ENCODE measurements at regions not wholly inside any gene's neighbourhood (a gene's known extent, or its start where the extent isn't known, plus 50 kb on each side); places are given as distances from the start of the nearest gene placed in this dataset.

GRCh38 chr13:31894931-31895330 lies 136.6 kb upstream of the FRY start:
- Histone ChIP-seq H3K36me3 (ENCODE audit: control insufficient read depth in 2 of 2, insufficient read depth in 2 of 2, low read length in 2 of 2) (no peaks in the 10 kb centered on the region), H3K9me3 (ENCODE audit: control insufficient read depth in 2 of 2, low read length in 2 of 2) (no peaks in the 10 kb centered on the region), H3K27me3 (ENCODE audit: control insufficient read depth in 2 of 2, insufficient read depth in 2 of 2, low read length in 2 of 2) (peaks cover 0 to 2% of the 10 kb centered on the region in 2 donors), H3K9ac (ENCODE audit: low read depth in 1 of 2, low read length in 2 of 2) (no peak overlapping the region), H3K27ac (ENCODE audit: low read depth in 2 of 2, low read length in 2 of 2) (no peak overlapping the region), H3K4me1 (ENCODE audit: control insufficient read depth in 2 of 2, insufficient read depth in 2 of 2, low read length in 2 of 2) (no peaks in the 10 kb centered on the region), H3K4me3 (ENCODE audit: low read length in 2 of 2) (no peak overlapping the region)

DNA sequence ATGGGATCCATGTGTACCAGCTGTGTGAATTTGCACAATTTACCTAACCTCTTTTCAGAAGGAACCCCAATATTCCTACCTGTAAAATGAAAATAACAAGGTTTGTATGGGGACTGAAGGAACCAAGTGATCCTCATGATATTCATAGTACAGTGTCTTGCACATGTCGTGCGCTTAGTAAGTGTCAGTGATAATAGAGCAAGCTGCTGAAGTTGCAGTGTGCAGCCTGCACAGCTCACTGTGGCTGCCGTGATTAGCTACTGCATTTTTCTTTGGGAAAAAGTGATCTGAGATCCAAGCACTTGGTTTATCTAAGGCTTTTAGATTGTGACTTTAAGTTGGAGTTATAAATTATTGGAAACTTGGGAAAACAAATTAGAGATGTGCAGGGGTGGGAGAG lies 135.9 kb upstream of the FRY start:
- no peaks in the 10 kb centered on the region for H3K9me3 ChIP-seq (ENCODE audit: control insufficient read depth in 2 of 2, low read length in 2 of 2)
- H3K27me3 ChIP-seq (ENCODE audit: control insufficient read depth in 2 of 2, insufficient read depth in 2 of 2, low read length in 2 of 2): peaks cover 0 to 2% of the 10 kb centered on the region in 2 donors
- no peaks in the 10 kb centered on the region for H3K4me1 ChIP-seq (ENCODE audit: control insufficient read depth in 2 of 2, insufficient read depth in 2 of 2, low read length in 2 of 2)
- no peak overlapping the region for H3K27ac ChIP-seq (ENCODE audit: low read depth in 2 of 2, low read length in 2 of 2)
- no peak overlapping the region for H3K4me3 ChIP-seq (ENCODE audit: low read length in 2 of 2)
- H3K36me3 ChIP-seq (ENCODE audit: control insufficient read depth in 2 of 2, insufficient read depth in 2 of 2, low read length in 2 of 2): no peaks in the 10 kb centered on the region
- no peak overlapping the region for H3K9ac ChIP-seq (ENCODE audit: low read depth in 1 of 2, low read length in 2 of 2)

- Histone ChIP-seq H3K27ac (ENCODE audit: low read depth in 2 of 2, low read length in 2 of 2) (no peak overlapping the region), H3K9ac (ENCODE audit: low read depth in 1 of 2, low read length in 2 of 2) (no peak overlapping the region), H3K4me1 (ENCODE audit: control insufficient read depth in 2 of 2, insufficient read depth in 2 of 2, low read length in 2 of 2) (no peaks in the 10 kb centered on the region), H3K27me3 (ENCODE audit: control insufficient read depth in 2 of 2, insufficient read depth in 2 of 2, low read length in 2 of 2) (peaks cover 0 to 2% of the 10 kb centered on the region in 2 donors), H3K9me3 (ENCODE audit: control insufficient read depth in 2 of 2, low read length in 2 of 2) (no peaks in the 10 kb centered on the region), H3K4me3 (ENCODE audit: low read length in 2 of 2) (no peak overlapping the region), H3K36me3 (ENCODE audit: control insufficient read depth in 2 of 2, insufficient read depth in 2 of 2, low read length in 2 of 2) (no peaks in the 10 kb centered on the region)
Measured at GRCh38 chr13:31896427-31896826, 135.1 kb upstream of the FRY start.

DNA sequence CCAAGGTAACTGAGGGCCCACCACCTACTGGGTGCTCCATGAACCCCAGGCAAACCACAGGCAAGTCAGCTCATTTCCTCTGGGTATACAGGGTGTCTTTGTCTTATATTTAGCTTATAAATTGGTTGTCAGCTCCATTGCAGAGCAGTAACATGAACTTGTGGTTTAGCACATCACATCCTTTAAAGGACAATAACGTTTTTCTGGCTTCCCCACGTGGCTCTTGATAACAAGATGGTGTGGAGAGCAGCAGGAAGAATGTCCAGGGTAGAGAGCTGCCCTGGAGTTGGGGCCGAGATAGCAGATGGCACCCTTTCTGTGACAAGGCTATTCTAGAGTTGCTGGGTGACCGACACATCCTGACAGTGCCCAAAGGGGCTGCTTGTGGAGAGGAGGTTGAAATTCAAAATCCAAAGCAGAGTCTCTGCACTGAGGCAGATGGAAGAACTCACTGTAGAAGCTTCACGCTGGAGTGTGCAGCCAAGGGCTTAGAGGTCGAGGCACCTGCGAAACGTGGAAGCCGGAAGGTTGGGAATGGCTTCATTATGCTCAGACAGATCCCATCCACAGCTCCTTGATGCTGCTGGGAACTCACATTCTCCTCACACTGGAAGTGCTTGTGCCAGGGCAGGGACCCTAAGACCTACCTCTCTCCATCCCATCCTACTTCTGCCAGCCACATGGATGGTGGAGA lies 133.0 kb upstream of the FRY start:
- peaks cover 0 to 2% of the 10 kb centered on the region in 2 donors for H3K27me3 ChIP-seq (ENCODE audit: control insufficient read depth in 2 of 2, insufficient read depth in 2 of 2, low read length in 2 of 2)
- H3K36me3 ChIP-seq (ENCODE audit: control insufficient read depth in 2 of 2, insufficient read depth in 2 of 2, low read length in 2 of 2): no peaks in the 10 kb centered on the region
- H3K4me3 ChIP-seq (ENCODE audit: low read length in 2 of 2): no peak overlapping the region
- no peaks in the 10 kb centered on the region for H3K4me1 ChIP-seq (ENCODE audit: control insufficient read depth in 2 of 2, insufficient read depth in 2 of 2, low read length in 2 of 2)
- H3K9me3 ChIP-seq (ENCODE audit: control insufficient read depth in 2 of 2, low read length in 2 of 2): no peaks in the 10 kb centered on the region
- H3K27ac ChIP-seq (ENCODE audit: low read depth in 2 of 2, low read length in 2 of 2): no peak overlapping the region
- no peak overlapping the region for H3K9ac ChIP-seq (ENCODE audit: low read depth in 1 of 2, low read length in 2 of 2)

GRCh38 chr13:31901985-31902384 lies 129.6 kb upstream of the FRY start:
- peaks cover 0 to 2% of the 10 kb centered on the region in 2 donors for H3K27me3 ChIP-seq (ENCODE audit: control insufficient read depth in 2 of 2, insufficient read depth in 2 of 2, low read length in 2 of 2)
- H3K4me3 ChIP-seq (ENCODE audit: low read length in 2 of 2): no peak overlapping the region
- no peak overlapping the region for H3K9ac ChIP-seq (ENCODE audit: low read depth in 1 of 2, low read length in 2 of 2)
- H3K4me1 ChIP-seq (ENCODE audit: control insufficient read depth in 2 of 2, insufficient read depth in 2 of 2, low read length in 2 of 2): no peaks in the 10 kb centered on the region
- H3K27ac ChIP-seq (ENCODE audit: low read depth in 2 of 2, low read length in 2 of 2): no peak overlapping the region
- H3K36me3 ChIP-seq (ENCODE audit: control insufficient read depth in 2 of 2, insufficient read depth in 2 of 2, low read length in 2 of 2): no peaks in the 10 kb centered on the region
- no peaks in the 10 kb centered on the region for H3K9me3 ChIP-seq (ENCODE audit: control insufficient read depth in 2 of 2, low read length in 2 of 2)

DNA sequence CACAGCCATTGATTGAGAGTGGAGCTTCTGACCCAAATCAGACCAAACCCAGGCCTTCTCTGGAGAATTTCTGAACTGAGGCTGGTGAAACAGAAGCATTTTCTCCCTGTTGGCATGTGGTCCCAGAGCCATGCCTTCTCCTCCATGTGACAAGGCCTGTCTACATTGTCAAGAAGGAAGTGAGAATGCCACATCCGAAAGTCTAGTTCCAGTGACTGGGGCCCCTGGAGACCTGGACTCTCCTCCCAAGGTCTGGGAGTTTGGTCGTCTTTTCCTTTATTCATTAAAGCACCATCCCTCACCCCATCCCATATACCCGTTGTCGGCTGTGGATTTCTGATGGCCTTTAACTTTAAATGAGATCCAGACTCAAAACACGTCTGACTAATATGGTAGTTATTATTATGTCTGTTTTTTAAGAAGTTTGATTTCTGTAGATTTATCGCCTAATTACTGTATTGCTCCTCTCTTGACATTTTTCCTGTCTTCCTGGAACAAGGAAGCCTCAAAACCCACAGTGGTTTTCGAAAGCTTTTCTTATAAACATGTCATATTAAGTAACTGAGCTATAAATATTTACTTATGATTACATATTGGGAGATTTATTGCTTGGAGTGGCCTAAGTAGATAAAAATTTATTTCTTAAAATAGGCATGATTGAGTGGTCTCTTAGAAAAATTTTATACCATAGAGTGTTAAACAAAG lies 128.3 kb upstream of the FRY start:
- Histone ChIP-seq H3K36me3 (ENCODE audit: control insufficient read depth in 2 of 2, insufficient read depth in 2 of 2, low read length in 2 of 2) (no peaks in the 10 kb centered on the region), H3K4me3 (ENCODE audit: low read length in 2 of 2) (no peak overlapping the region), H3K4me1 (ENCODE audit: control insufficient read depth in 2 of 2, insufficient read depth in 2 of 2, low read length in 2 of 2) (no peaks in the 10 kb centered on the region), H3K27ac (ENCODE audit: low read depth in 2 of 2, low read length in 2 of 2) (no peak overlapping the region), H3K9ac (ENCODE audit: low read depth in 1 of 2, low read length in 2 of 2) (no peak overlapping the region), H3K9me3 (ENCODE audit: control insufficient read depth in 2 of 2, low read length in 2 of 2) (no peaks in the 10 kb centered on the region), H3K27me3 (ENCODE audit: control insufficient read depth in 2 of 2, insufficient read depth in 2 of 2, low read length in 2 of 2) (peaks cover 0 to 1% of the 10 kb centered on the region in 2 donors)

GRCh38 chr13:31904941-31905824 lies 126.4 kb upstream of the FRY start:
- Histone ChIP-seq H3K4me3 (ENCODE audit: low read length in 2 of 2) (no peak overlapping the region), H3K27ac (ENCODE audit: low read depth in 2 of 2, low read length in 2 of 2) (no peak overlapping the region), H3K9me3 (ENCODE audit: control insufficient read depth in 2 of 2, low read length in 2 of 2) (no peaks in the 10 kb centered on the region), H3K4me1 (ENCODE audit: control insufficient read depth in 2 of 2, insufficient read depth in 2 of 2, low read length in 2 of 2) (peaks cover 0 to 2% of the 10 kb centered on the region in 2 donors), H3K27me3 (ENCODE audit: control insufficient read depth in 2 of 2, insufficient read depth in 2 of 2, low read length in 2 of 2) (no peaks in the 10 kb centered on the region), H3K36me3 (ENCODE audit: control insufficient read depth in 2 of 2, insufficient read depth in 2 of 2, low read length in 2 of 2) (no peaks in the 10 kb centered on the region), H3K9ac (ENCODE audit: low read depth in 1 of 2, low read length in 2 of 2) (no peak overlapping the region)

- Histone ChIP-seq H3K4me1 (ENCODE audit: control insufficient read depth in 2 of 2, insufficient read depth in 2 of 2, low read length in 2 of 2) (peaks cover 0 to 2% of the 10 kb centered on the region in 2 donors), H3K9me3 (ENCODE audit: control insufficient read depth in 2 of 2, low read length in 2 of 2) (no peaks in the 10 kb centered on the region), H3K4me3 (ENCODE audit: low read length in 2 of 2) (no peak overlapping the region), H3K27ac (ENCODE audit: low read depth in 2 of 2, low read length in 2 of 2) (no peak overlapping the region), H3K27me3 (ENCODE audit: control insufficient read depth in 2 of 2, insufficient read depth in 2 of 2, low read length in 2 of 2) (no peaks in the 10 kb centered on the region), H3K36me3 (ENCODE audit: control insufficient read depth in 2 of 2, insufficient read depth in 2 of 2, low read length in 2 of 2) (no peaks in the 10 kb centered on the region), H3K9ac (ENCODE audit: low read depth in 1 of 2, low read length in 2 of 2) (no peak overlapping the region)
Measured at GRCh38 chr13:31905961-31906360, 125.6 kb upstream of the FRY start.

DNA sequence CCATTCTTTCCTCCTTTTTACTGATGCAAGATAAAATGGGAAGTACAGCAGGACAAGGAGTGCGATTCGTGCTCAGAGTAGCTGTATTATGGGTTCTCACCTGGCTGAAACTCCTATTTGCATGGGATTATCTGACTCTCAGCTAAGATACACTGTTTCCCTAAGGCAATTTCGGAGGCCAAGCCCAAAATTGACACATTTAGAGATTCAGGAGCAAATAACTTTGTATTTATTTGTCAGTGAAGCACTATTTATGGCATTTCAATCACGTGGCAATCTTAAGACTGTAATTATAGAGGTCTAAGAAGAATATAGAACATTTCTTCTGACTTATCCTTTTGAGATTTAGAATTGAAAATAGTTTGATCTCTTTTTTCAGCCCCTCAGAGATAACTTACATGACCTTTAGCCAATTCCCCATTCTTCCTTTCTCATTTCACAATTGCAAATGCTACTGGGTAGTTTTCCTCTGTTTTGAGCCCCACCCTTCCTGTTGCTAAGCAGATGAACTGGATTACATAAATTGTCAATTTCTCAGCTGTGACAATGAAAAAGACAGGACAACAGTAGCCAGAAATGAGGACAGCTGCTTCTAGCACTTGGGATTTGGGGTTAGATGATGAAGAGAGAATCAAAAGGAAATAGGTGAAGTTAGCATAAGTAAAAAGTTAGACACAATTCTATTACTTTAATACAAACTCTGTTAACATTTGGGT lies 122.7 kb upstream of the FRY start:
- Histone ChIP-seq H3K4me1 (ENCODE audit: control insufficient read depth in 2 of 2, insufficient read depth in 2 of 2, low read length in 2 of 2) (peaks cover 0 to 2% of the 10 kb centered on the region in 2 donors), H3K4me3 (ENCODE audit: low read length in 2 of 2) (no peak overlapping the region), H3K36me3 (ENCODE audit: control insufficient read depth in 2 of 2, insufficient read depth in 2 of 2, low read length in 2 of 2) (no peaks in the 10 kb centered on the region), H3K27ac (ENCODE audit: low read depth in 2 of 2, low read length in 2 of 2) (no peak overlapping the region), H3K9me3 (ENCODE audit: control insufficient read depth in 2 of 2, low read length in 2 of 2) (no peaks in the 10 kb centered on the region), H3K9ac (ENCODE audit: low read depth in 1 of 2, low read length in 2 of 2) (no peak overlapping the region), H3K27me3 (ENCODE audit: control insufficient read depth in 2 of 2, insufficient read depth in 2 of 2, low read length in 2 of 2) (no peaks in the 10 kb centered on the region)

All from mucosa of rectum (tissue), 2 donors.